ENCODE measurements at regions not wholly inside any gene's neighbourhood (a gene's known extent, or its start where the extent isn't known, plus 50 kb on each side); places are given as distances from the start of the nearest gene placed in this dataset.

DNA sequence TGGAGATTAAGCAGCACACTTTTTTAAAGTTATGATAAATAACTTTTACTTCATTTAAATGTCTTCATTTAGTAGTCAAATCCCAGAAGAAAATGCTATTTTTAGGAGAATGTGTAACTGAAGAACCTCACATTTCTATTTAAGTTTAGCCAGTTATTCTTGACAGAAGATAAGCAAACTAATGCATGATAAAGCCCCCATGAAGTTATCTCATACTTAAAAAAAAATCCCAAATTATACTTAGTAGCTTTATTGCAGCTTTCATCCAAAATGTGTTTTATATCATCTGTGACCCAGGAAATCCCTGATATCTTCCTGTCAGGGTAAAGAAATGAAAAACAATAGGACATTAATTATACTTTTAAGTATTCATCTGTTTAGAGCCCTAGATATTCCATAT lies 124.8 kb upstream of the SYT6 start:
- TF ChIP-seq CTCF (conservative IDR thresholded peaks at IDR 0.05) = no peak
- TF ChIP-seq EZH2 (IDR thresholded peaks at IDR 0.05; ENCODE audit: low read depth) = no peak

Data from PC-9 (cell line).